GM12878 (cell line): ENCODE measurements at regions not wholly inside any gene's neighbourhood (a gene's known extent, or its start where the extent isn't known, plus 50 kb on each side); places are given as distances from the start of the nearest gene placed in this dataset.

Experiments
- ATAC-seq: fragments of 200-7000 bp; cut with Tn5 transposase; 3 replicates; pipeline ENCODE4 v1.9.1; 2020; ENCODE audit warnings: mild to moderate bottlenecking, moderate library complexity
- BruUV-seq: library from RNA; stranded (reverse); fragments of 400-500 nt; replicated peaks from 2 replicates; lab custom pipeline; 2021; lab: Mats Ljungman, UMichigan
- CTCF ChIA-PET: fragments of 300-600 bp; sonication (Branson Sonifier 250); formaldehyde crosslinking; extraction: SDS; loops from one replicate; lab custom pipeline; 2021; ENCODE audit warnings: inconsistent platforms; lab: Yijun Ruan, JAX
- POLR2A ChIA-PET: fragments of 350-600 bp; formaldehyde crosslinking; extraction: SDS; loops from one replicate; lab custom pipeline; 2021; ENCODE audit warnings: inconsistent platforms; lab: Charles Lee
- RAD21 ChIA-PET: fragments of 300-600 bp; sonication (Branson Sonifier 250); formaldehyde crosslinking; loops from one replicate; lab custom pipeline; 2023; ENCODE audit warnings: antibody characterized with exemption; ENCODE audit not compliant: unreplicated experiment; lab: Charles Lee
- SMC1A ChIA-PET: fragments of 300-600 bp; sonication (Branson Sonifier 250); formaldehyde crosslinking; loops from one replicate; lab custom pipeline; 2023; ENCODE audit not compliant: unreplicated experiment, uncharacterized antibody; lab: Charles Lee
- DNase-seq: peaks from one replicate; pipeline ENCODE4 v3.0.0-alpha.2; 2011; ENCODE audit warnings: low read depth, low spot score
- FAIRE-seq: peaks from 3 replicates; lab custom pipeline; 2011; peaks lifted over from hg19 to GRCh38; lab: Jason Lieb, UNC
- H2AFZ ChIP-seq: 2 replicates; pipeline ENCODE4 v1.6.0; 2011; ENCODE audit warnings: low read depth, low read length, control low read depth; ENCODE audit not compliant: control insufficient read depth
- H3K27ac ChIP-seq: 2 replicates; pipeline ENCODE4 v1.5.1; 2011; ENCODE audit warnings: control low read depth; ENCODE audit not compliant: control insufficient read depth, insufficient read depth
- H3K27me3 ChIP-seq, 2 experiments: replicated peaks in 1 of 2; 2 replicates each; pipeline versions ENCODE4 v1.6.0 to v1.6.1; 2011; ENCODE audit warnings: low read length in 1 of 2; ENCODE audit not compliant: control insufficient read depth in 2 of 2, insufficient read depth in 2 of 2
- H3K36me3 ChIP-seq, 2 experiments: 2 replicates each; pipeline ENCODE4 v1.5.1; 2011; ENCODE audit warnings: low read length in 1 of 2; ENCODE audit not compliant: control insufficient read depth in 2 of 2, insufficient read depth in 2 of 2
- H3K4me1 ChIP-seq: 2 replicates; pipeline ENCODE4 v1.6.1; 2011; ENCODE audit warnings: mild to moderate bottlenecking, low read length, moderate library complexity, mixed read lengths; ENCODE audit not compliant: control insufficient read depth, insufficient read depth
- H3K4me2 ChIP-seq: 2 replicates; pipeline ENCODE4 v1.6.0; 2011; ENCODE audit warnings: control low read depth; ENCODE audit not compliant: control insufficient read depth, insufficient read depth
- H3K4me3 ChIP-seq: fragments of 200-600 bp; sonication (generic); 2 replicates; pipeline ENCODE4 v1.5.1; 2016
- H3K79me2 ChIP-seq: 2 replicates; pipeline ENCODE4 v1.6.0; 2011; ENCODE audit warnings: low read length; ENCODE audit not compliant: control insufficient read depth, insufficient read depth
- H3K9ac ChIP-seq: 2 replicates; pipeline ENCODE4 v1.8.0; 2011; ENCODE audit warnings: low read length, control low read depth, mixed read lengths; ENCODE audit not compliant: control insufficient read depth, insufficient read depth
- H3K9me3 ChIP-seq: replicated peaks from 3 replicates; pipeline ENCODE4 v1.5.1; 2011; ENCODE audit warnings: mild to moderate bottlenecking, low read length; ENCODE audit not compliant: control insufficient read depth, insufficient read depth
- H4K20me1 ChIP-seq: 2 replicates; pipeline ENCODE4 v1.6.0; 2011; ENCODE audit not compliant: control insufficient read depth, insufficient read depth
- E2F8 ChIP-seq: fragments of 450-650 bp; IDR thresholded peaks from 2 replicates; pipeline ENCODE4 v1.6.1; 2018; ENCODE audit warnings: mild to moderate bottlenecking, low read depth, moderate library complexity; ENCODE audit not compliant: partially characterized antibody
- NR2C2 ChIP-seq: IDR thresholded peaks from 2 replicates; pipeline ENCODE4 v1.6.1; 2011; ENCODE audit warnings: borderline replicate concordance, low read depth; ENCODE audit not compliant: control insufficient read depth, insufficient read length
- SKIL ChIP-seq: fragments of 450-650 bp; IDR thresholded peaks from 2 replicates; pipeline ENCODE4 v1.6.1; 2017; ENCODE audit warnings: mild to moderate bottlenecking, low read depth, inconsistent platforms; ENCODE audit not compliant: poor library complexity, severe bottlenecking
- STAT3 ChIP-seq: IDR thresholded peaks from 2 replicates; pipeline ENCODE4 v1.6.1; 2011; ENCODE audit warnings: low read depth, low read length, improper control_type of control experiment
- SUZ12 ChIP-seq: fragments of 200-600 bp; sonication (generic); IDR thresholded peaks from one replicate; pipeline ENCODE4 v1.6.1; 2018; ENCODE audit warnings: antibody characterized with exemption, mild to moderate bottlenecking; ENCODE audit not compliant: unreplicated experiment
- WGBS: methylation state at CpG from one replicate; pipeline ENCODE4 v1.1.6; 2016; ENCODE audit warnings: low lambda C conversion rate; ENCODE audit not compliant: insufficient replicate concordance, insufficient coverage; ENCODE audit errors: missing lambda C conversion rate; 5-methylcytosine and 5-hydroxymethylcytosine counted together
- in situ Hi-C: fragments of 300-500 bp; cut with MboI; formaldehyde crosslinking; loops from 9 replicates; pipeline ENCODE4 v1.14.3; 2018; ENCODE audit warnings: mixed read lengths
- intact Hi-C: fragments of 100-400 bp; cut with micrococcal nuclease; formaldehyde crosslinking; loops from one replicate; pipeline ENCODE4 v1.14.2; 2022; ENCODE audit not compliant: unreplicated experiment
- TF ChIP-seq, protein P1 (sequence below): IDR thresholded peaks from 2 replicates; pipeline ENCODE4 v1.6.1; 2012; ENCODE audit warnings: mild to moderate bottlenecking, low read depth, low read length

DNA sequence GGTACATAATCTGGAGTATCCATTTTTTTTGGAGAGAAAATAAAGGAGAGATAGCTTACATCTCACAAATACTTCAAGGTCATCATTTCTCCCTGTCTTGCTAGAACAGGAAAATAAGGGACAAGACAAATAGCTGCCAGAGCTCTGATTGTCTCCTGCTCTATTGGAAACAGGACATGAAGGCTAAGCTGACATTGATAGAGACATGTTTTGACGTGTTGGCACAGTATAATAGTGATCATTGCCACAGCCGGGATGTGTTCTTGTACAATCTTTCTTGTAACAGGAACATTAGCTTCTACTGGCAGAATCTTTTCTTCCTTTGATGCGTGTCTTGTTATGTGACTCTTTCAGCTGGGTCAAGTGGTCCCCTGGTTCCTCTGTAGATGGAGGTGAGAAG, 279.3 kb upstream of the MTPN start (continued):
- TF ChIP-seq SKIL: no peak
- no peak for TF ChIP-seq STAT3

GRCh38 chr7:136254148-136254547, 277.0 kb upstream of the MTPN start:
- intact Hi-C loops (no loop called here), in situ Hi-C loops (no loop called here)
- H2AFZ ChIP-seq: no peak overlapping the region
- CTCF ChIA-PET: no interaction called here
- H4K20me1 ChIP-seq: no peaks in the 10 kb centered on the region
- H3K27me3 ChIP-seq: no peaks in the 10 kb centered on the region
- RAD21 ChIA-PET: no interaction called here
- H3K27ac ChIP-seq: no peak overlapping the region
- no peaks in the 10 kb centered on the region for H3K79me2 ChIP-seq
- 55% methylated on average over 6 of the region's 6 CpGs for WGBS
- no peaks in the 10 kb centered on the region for H3K36me3 ChIP-seq
- no peaks in the 10 kb centered on the region for H3K4me1 ChIP-seq
- H3K9ac ChIP-seq: no peak overlapping the region
- H3K4me2 ChIP-seq: no peak overlapping the region
- SMC1A ChIA-PET: no interaction called here
- FAIRE-seq: no peak
- POLR2A ChIA-PET: no interaction called here
- TF ChIP-seq SUZ12 (no peak), E2F8 (no peak), NR2C2 (no peak)
- TF ChIP-seq, protein P1, sequence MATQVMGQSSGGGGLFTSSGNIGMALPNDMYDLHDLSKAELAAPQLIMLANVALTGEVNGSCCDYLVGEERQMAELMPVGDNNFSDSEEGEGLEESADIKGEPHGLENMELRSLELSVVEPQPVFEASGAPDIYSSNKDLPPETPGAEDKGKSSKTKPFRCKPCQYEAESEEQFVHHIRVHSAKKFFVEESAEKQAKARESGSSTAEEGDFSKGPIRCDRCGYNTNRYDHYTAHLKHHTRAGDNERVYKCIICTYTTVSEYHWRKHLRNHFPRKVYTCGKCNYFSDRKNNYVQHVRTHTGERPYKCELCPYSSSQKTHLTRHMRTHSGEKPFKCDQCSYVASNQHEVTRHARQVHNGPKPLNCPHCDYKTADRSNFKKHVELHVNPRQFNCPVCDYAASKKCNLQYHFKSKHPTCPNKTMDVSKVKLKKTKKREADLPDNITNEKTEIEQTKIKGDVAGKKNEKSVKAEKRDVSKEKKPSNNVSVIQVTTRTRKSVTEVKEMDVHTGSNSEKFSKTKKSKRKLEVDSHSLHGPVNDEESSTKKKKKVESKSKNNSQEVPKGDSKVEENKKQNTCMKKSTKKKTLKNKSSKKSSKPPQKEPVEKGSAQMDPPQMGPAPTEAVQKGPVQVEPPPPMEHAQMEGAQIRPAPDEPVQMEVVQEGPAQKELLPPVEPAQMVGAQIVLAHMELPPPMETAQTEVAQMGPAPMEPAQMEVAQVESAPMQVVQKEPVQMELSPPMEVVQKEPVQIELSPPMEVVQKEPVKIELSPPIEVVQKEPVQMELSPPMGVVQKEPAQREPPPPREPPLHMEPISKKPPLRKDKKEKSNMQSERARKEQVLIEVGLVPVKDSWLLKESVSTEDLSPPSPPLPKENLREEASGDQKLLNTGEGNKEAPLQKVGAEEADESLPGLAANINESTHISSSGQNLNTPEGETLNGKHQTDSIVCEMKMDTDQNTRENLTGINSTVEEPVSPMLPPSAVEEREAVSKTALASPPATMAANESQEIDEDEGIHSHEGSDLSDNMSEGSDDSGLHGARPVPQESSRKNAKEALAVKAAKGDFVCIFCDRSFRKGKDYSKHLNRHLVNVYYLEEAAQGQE: no peak
- BruUV-seq: no TSS peak
- no peaks in the 10 kb centered on the region for H3K9me3 ChIP-seq
- DNase-seq: no peak
- ATAC-seq: no peak
- no peak overlapping the region for H3K4me3 ChIP-seq
